A549 (cell line): ENCODE measurements at regions not wholly inside any gene's neighbourhood (a gene's known extent, or its start where the extent isn't known, plus 50 kb on each side); places are given as distances from the start of the nearest gene placed in this dataset.
A peak's percentile ranks its signal among the peaks of the same experiment; 100 is the strongest.

ENCODE experiments used
- ATAC-seq, 2 experiments: fragments of 200-7000 bp in 1 of 2; fragments of >200 bp in 1 of 2; cut with Nextera tagmentation in 1 of 2; cut with Tn5 transposase in 1 of 2; 3 replicates each; pipeline versions ENCODE4 v1.8.0 to v1.9.1; 2018 to 2020; ENCODE audit warnings: mild to moderate bottlenecking in 1 of 2, moderate library complexity in 1 of 2
- CTCF ChIA-PET: fragments of 300-600 bp; sonication (Branson Sonifier 250); formaldehyde crosslinking; extraction: SDS; loops from one replicate; lab custom pipeline; 2021; ENCODE audit warnings: antibody characterized with exemption, inconsistent platforms; lab: Yijun Ruan, JAX
- POLR2A ChIA-PET: fragments of 350-600 bp; formaldehyde crosslinking; extraction: SDS; loops from one replicate; lab custom pipeline; 2021; ENCODE audit warnings: antibody characterized with exemption, inconsistent platforms; lab: Yijun Ruan, JAX
- DNase-seq, 2 experiments: peaks; one replicate each; pipeline versions ENCODE4 v3.0.0 to v3.0.0-alpha.2; 2011 to 2016; ENCODE audit warnings: low read depth in 1 of 2, low spot score in 1 of 2
- FAIRE-seq: peaks from 2 replicates; lab custom pipeline; 2011; peaks lifted over from hg19 to GRCh38; lab: Jason Lieb, UNC
- H3K27ac ChIP-seq, 2 experiments: fragments of >200 bp; sonication (Bioruptor Twin); formaldehyde crosslinking; 3 replicates each; pipeline ENCODE4 v1.5.1; 2016 to 2017
- H3K4me1 ChIP-seq: fragments of >200 bp; sonication (Bioruptor Twin); formaldehyde crosslinking; 3 replicates; pipeline ENCODE4 v1.6.1; 2016
- H3K4me2 ChIP-seq: fragments of >200 bp; sonication (Bioruptor Twin); formaldehyde crosslinking; 3 replicates; pipeline ENCODE4 v1.6.1; 2016
- H3K4me3 ChIP-seq: fragments of >200 bp; sonication (Bioruptor Twin); formaldehyde crosslinking; 3 replicates; pipeline ENCODE4 v1.5.1; 2016
- H3K9me3 ChIP-seq: fragments of >200 bp; sonication (Bioruptor Twin); formaldehyde crosslinking; 3 replicates; pipeline ENCODE4 v1.6.1; 2016
- CBX8 ChIP-seq: fragments of 200-600 bp; sonication (generic); IDR thresholded peaks from 2 replicates; pipeline ENCODE4 v1.6.1; 2016
- CHD2 ChIP-seq: fragments of 150-350 bp; IDR thresholded peaks from 2 replicates; pipeline ENCODE4 v1.6.1; 2014; ENCODE audit warnings: low read length; ENCODE audit not compliant: partially characterized antibody
- CHD4 ChIP-seq: fragments of 200-600 bp; sonication (generic); IDR thresholded peaks from 2 replicates; pipeline ENCODE4 v1.6.1; 2016; ENCODE audit warnings: antibody characterized with exemption, mild to moderate bottlenecking, borderline replicate concordance
- HES2 ChIP-seq: fragments of >200 bp; sonication (Bioruptor Twin); formaldehyde crosslinking; IDR thresholded peaks from 2 replicates; pipeline ENCODE4 v1.6.1; 2016
- HOXB13 ChIP-seq: fragments of 250-450 bp; sonication (Bioruptor Pico); IDR thresholded peaks from 2 replicates; pipeline ENCODE4 v1.5.0; 2020; ENCODE audit warnings: low read depth, mild to moderate bottlenecking, moderate library complexity
- JUNB ChIP-seq: fragments of >200 bp; sonication (Bioruptor Twin); formaldehyde crosslinking; IDR thresholded peaks from 2 replicates; pipeline ENCODE4 v1.6.1; 2016
- MAFK ChIP-seq: fragments of 450-650 bp; IDR thresholded peaks from 2 replicates; pipeline ENCODE4 v1.6.1; 2014; ENCODE audit not compliant: partially characterized antibody
- MAZ ChIP-seq: fragments of 150-350 bp; IDR thresholded peaks from 2 replicates; pipeline ENCODE4 v1.6.1; 2014; ENCODE audit warnings: antibody characterized with exemption, low read depth, low read length, borderline replicate concordance
- MYC ChIP-seq: IDR thresholded peaks from 2 replicates; pipeline ENCODE4 v1.6.1; 2012; ENCODE audit warnings: mild to moderate bottlenecking, inconsistent platforms, low read length, improper control_type of control experiment, borderline replicate concordance
- NPAS2 ChIP-seq: fragments of 250-450 bp; sonication (Bioruptor Pico); IDR thresholded peaks from 2 replicates; pipeline ENCODE4 v1.8.0; 2022; ENCODE audit warnings: mild to moderate bottlenecking, moderate library complexity, borderline replicate concordance
- PBX3 ChIP-seq: IDR thresholded peaks from 2 replicates; pipeline ENCODE4 v1.6.1; 2012
- POLR2AphosphoS2 ChIP-seq: conservative IDR thresholded peaks from 2 replicates; pipeline ENCODE4 v1.6.1; 2012; ENCODE audit warnings: low read length, improper control_type of control experiment, inconsistent platforms
- RAD21 ChIP-seq, 2 experiments: fragments of >200 bp in 1 of 2; sonication (Bioruptor Twin) in 1 of 2; formaldehyde crosslinking in 1 of 2; IDR thresholded peaks in 1 of 2; conservative IDR thresholded peaks in 1 of 2; 2 replicates in 1 of 2; 3 replicates in 1 of 2; pipeline ENCODE4 v1.6.1; 2012 to 2018; ENCODE audit warnings: inconsistent platforms in 1 of 2
- RARB ChIP-seq: fragments of 250-450 bp; sonication (Bioruptor Pico); IDR thresholded peaks from 2 replicates; pipeline ENCODE4 v1.8.0; 2021; ENCODE audit warnings: mild to moderate bottlenecking, moderate library complexity
- RCOR1 ChIP-seq: fragments of 150-350 bp; IDR thresholded peaks from 2 replicates; pipeline ENCODE4 v1.6.1; 2014; ENCODE audit warnings: antibody characterized with exemption, low read length, low read depth
- RNF2 ChIP-seq: fragments of 200-600 bp; sonication (generic); IDR thresholded peaks from 2 replicates; pipeline ENCODE4 v1.6.1; 2016; ENCODE audit warnings: low read depth, mild to moderate bottlenecking, antibody characterized with exemption, moderate library complexity, borderline replicate concordance
- TFCP2L1 ChIP-seq: fragments of 250-450 bp; sonication (Bioruptor Pico); IDR thresholded peaks from 2 replicates; pipeline ENCODE4 v1.5.0; 2021; ENCODE audit warnings: mild to moderate bottlenecking
- TP53 ChIP-seq: fragments of 250-450 bp; sonication (Bioruptor Pico); IDR thresholded peaks from 2 replicates; pipeline ENCODE4 v1.5.0; 2021; ENCODE audit warnings: mild to moderate bottlenecking, moderate library complexity
- ZC3H11A ChIP-seq: fragments of 450-650 bp; IDR thresholded peaks from 2 replicates; pipeline ENCODE4 v1.6.1; 2014; ENCODE audit warnings: antibody characterized with exemption, mild to moderate bottlenecking
- ZNF302 ChIP-seq: fragments of 250-450 bp; sonication (Bioruptor Pico); IDR thresholded peaks from 2 replicates; pipeline ENCODE4 v1.9.0; 2021; ENCODE audit warnings: inconsistent platforms, mild to moderate bottlenecking, moderate library complexity
- WGBS: methylation state at CpG from one replicate; pipeline ENCODE4 v1.1.6; 2017; ENCODE audit errors: missing lambda C conversion rate; 5-methylcytosine and 5-hydroxymethylcytosine counted together
- TF ChIP-seq, protein P1 (sequence below): fragments of >200 bp; sonication (Bioruptor Twin); formaldehyde crosslinking; IDR thresholded peaks from 3 replicates; pipeline ENCODE4 v1.5.1; 2016
- TF ChIP-seq, protein P2 (sequence below): IDR thresholded peaks from 2 replicates; pipeline ENCODE4 v1.6.1; 2012
- TF ChIP-seq, protein P3 (sequence below): fragments of 250-450 bp; sonication (Bioruptor Pico); IDR thresholded peaks from 2 replicates; pipeline ENCODE4 v1.5.0; 2020; ENCODE audit warnings: low read depth, mild to moderate bottlenecking, moderate library complexity
- TF ChIP-seq, protein P4 (sequence below): fragments of 150-350 bp; IDR thresholded peaks from 2 replicates; pipeline ENCODE4 v1.6.1; 2014; ENCODE audit warnings: low read depth, mild to moderate bottlenecking, low read length
- TF ChIP-seq, protein P5 (sequence below): fragments of 450-650 bp; IDR thresholded peaks from 2 replicates; pipeline ENCODE4 v1.6.1; 2014; ENCODE audit warnings: antibody characterized with exemption

GRCh38 chr13:44223770-44224444 lies 149.7 kb upstream of the SERP2 start:
- no peak for DNase-seq
- peak overlapping the region in 1 of 2 experiments; percentile 46; a peak in 3 of 6 replicates for H3K27ac ChIP-seq
- H3K9me3 ChIP-seq, result 0 out of 3 replicates have a peak, but pooled peaks cover 4% of the 10 kb centered on the region
- no peak for FAIRE-seq
- H3K4me3 ChIP-seq, result no peak overlapping the region
- POLR2A ChIA-PET, result interaction anchor here (0.5 kb wide), 1 partner anchor 219 kb away, joined by 3 read pairs; no protein-coding TSS in a partner anchor
- 78% methylated on average over 2 of the region's 2 CpGs for WGBS
- no peak for ATAC-seq
- CTCF ChIA-PET, result interaction anchor here (1.0 to 1.5 kb wide), 2 partner anchors 69 to 207 kb away, joined by 3 to 4 read pairs; no protein-coding TSS in a partner anchor
- no peak for TF ChIP-seq HOXB13 (CRISPR knock-in tag)
- TF ChIP-seq TFCP2L1 (CRISPR knock-in tag), result no peak
- TF ChIP-seq HES2, result no peak
- no peak for TF ChIP-seq RCOR1
- TF ChIP-seq, protein P1, sequence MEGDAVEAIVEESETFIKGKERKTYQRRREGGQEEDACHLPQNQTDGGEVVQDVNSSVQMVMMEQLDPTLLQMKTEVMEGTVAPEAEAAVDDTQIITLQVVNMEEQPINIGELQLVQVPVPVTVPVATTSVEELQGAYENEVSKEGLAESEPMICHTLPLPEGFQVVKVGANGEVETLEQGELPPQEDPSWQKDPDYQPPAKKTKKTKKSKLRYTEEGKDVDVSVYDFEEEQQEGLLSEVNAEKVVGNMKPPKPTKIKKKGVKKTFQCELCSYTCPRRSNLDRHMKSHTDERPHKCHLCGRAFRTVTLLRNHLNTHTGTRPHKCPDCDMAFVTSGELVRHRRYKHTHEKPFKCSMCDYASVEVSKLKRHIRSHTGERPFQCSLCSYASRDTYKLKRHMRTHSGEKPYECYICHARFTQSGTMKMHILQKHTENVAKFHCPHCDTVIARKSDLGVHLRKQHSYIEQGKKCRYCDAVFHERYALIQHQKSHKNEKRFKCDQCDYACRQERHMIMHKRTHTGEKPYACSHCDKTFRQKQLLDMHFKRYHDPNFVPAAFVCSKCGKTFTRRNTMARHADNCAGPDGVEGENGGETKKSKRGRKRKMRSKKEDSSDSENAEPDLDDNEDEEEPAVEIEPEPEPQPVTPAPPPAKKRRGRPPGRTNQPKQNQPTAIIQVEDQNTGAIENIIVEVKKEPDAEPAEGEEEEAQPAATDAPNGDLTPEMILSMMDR, result no peak
- TF ChIP-seq CHD2, result no peak
- TF ChIP-seq CHD4, result no peak
- TF ChIP-seq CBX8, result no peak
- no peak for TF ChIP-seq JUNB
- TF ChIP-seq RNF2, result no peak
- no peak for TF ChIP-seq POLR2AphosphoS2
- TF ChIP-seq, protein P2, sequence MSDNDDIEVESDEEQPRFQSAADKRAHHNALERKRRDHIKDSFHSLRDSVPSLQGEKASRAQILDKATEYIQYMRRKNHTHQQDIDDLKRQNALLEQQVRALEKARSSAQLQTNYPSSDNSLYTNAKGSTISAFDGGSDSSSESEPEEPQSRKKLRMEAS, result no peak
- TF ChIP-seq MYC, result no peak
- no peak for TF ChIP-seq RAD21 (conservative IDR thresholded peaks at IDR 0.05 in 1 of 2, IDR thresholded peaks at IDR 0.05 in 1 of 2)
- TF ChIP-seq RARB (CRISPR knock-in tag), result no peak
- no peak for TF ChIP-seq NPAS2 (CRISPR knock-in tag)
- no peak for TF ChIP-seq ZC3H11A
- no peak for TF ChIP-seq ZNF302 (CRISPR knock-in tag)
- H3K4me1 ChIP-seq, result peaks cover 23% of the 10 kb centered on the region
- H3K4me2 ChIP-seq, result no peak overlapping the region

- Histone ChIP-seq H3K4me2 (no peak overlapping the region), H3K27ac (peak overlapping the region in 1 of 2 experiments; percentile 46; a peak in 3 of 6 replicates), H3K4me1 (peaks cover 16% of the 10 kb centered on the region), H3K9me3 (0 out of 3 replicates have a peak, but pooled peaks cover 4% of the 10 kb centered on the region)
- ATAC-seq, result no peak
- DNase-seq, result no peak
- POLR2A ChIA-PET, result interaction anchor here (0.5 kb wide), 1 partner anchor 218 kb away, joined by 3 read pairs; no protein-coding TSS in a partner anchor
- TF ChIP-seq, protein P3, sequence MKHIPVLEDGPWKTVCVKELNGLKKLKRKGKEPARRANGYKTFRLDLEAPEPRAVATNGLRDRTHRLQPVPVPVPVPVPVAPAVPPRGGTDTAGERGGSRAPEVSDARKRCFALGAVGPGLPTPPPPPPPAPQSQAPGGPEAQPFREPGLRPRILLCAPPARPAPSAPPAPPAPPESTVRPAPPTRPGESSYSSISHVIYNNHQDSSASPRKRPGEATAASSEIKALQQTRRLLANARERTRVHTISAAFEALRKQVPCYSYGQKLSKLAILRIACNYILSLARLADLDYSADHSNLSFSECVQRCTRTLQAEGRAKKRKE (CRISPR knock-in tag), result no peak
- TF ChIP-seq MAZ, result no peak
- no peak for TF ChIP-seq PBX3
- TF ChIP-seq, protein P4, sequence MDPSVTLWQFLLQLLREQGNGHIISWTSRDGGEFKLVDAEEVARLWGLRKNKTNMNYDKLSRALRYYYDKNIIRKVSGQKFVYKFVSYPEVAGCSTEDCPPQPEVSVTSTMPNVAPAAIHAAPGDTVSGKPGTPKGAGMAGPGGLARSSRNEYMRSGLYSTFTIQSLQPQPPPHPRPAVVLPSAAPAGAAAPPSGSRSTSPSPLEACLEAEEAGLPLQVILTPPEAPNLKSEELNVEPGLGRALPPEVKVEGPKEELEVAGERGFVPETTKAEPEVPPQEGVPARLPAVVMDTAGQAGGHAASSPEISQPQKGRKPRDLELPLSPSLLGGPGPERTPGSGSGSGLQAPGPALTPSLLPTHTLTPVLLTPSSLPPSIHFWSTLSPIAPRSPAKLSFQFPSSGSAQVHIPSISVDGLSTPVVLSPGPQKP, result no peak
- TF ChIP-seq TP53 (CRISPR knock-in tag), result no peak
- TF ChIP-seq MAFK, result no peak
- TF ChIP-seq, protein P5, sequence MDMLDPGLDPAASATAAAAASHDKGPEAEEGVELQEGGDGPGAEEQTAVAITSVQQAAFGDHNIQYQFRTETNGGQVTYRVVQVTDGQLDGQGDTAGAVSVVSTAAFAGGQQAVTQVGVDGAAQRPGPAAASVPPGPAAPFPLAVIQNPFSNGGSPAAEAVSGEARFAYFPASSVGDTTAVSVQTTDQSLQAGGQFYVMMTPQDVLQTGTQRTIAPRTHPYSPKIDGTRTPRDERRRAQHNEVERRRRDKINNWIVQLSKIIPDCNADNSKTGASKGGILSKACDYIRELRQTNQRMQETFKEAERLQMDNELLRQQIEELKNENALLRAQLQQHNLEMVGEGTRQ, result no peak
- no peak for TF ChIP-seq ZNF302 (CRISPR knock-in tag)
- no peak for TF ChIP-seq RARB (CRISPR knock-in tag)
- TF ChIP-seq, all 56 proteins: peak for 0
- FAIRE-seq, result no peak
- CTCF ChIA-PET, result interaction anchor here (1.0 kb wide), 1 partner anchor 70 kb away, joined by 3 read pairs; no protein-coding TSS in a partner anchor
- no peak overlapping the region for H3K4me3 ChIP-seq
- 85% methylated on average over 2 of the region's 2 CpGs for WGBS
These were observed 149.0 kb upstream of the SERP2 start for GRCh38 chr13:44224450-44225149.
